ENCODE measurements at regions not wholly inside any gene's neighbourhood (a gene's known extent, or its start where the extent isn't known, plus 50 kb on each side); places are given as distances from the start of the nearest gene placed in this dataset.

DNA sequence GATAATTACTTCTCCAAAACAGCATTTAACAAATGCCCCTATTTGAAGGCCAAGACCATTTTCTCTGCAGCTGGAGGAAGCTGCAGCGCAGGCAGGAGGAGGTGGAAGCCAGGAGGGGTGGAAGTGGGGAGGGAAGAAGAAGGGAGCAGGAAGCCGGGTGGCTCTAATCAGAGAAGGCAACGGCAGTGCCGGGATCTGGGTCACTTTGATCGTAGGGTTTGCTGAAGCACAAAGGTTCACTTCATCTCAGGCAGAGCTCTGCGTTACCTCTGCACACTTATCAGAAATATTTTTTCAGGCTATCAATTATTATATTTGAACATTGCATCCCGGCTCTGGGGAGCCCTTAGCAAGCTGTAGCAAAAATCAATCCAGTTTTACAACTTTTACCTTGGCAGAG lies 315.8 kb upstream of the POU3F3 start:
- Histone ChIP-seq H3K9ac (no peak overlapping the region), H3K4me2 (no peak overlapping the region), H3K9me3 (no peaks in the 10 kb centered on the region), H2AFZ (ENCODE audit: low read depth) (no peak overlapping the region), H3F3A (replicated peaks; ENCODE audit: insufficient read depth) (no peaks in the 10 kb centered on the region), H3K27ac (ENCODE audit: low read depth in 2 of 2, low read length in 1 of 2) (no peak overlapping the region), H3K9me2 (no peaks in the 10 kb centered on the region), H3K27me3 (ENCODE audit: insufficient read depth) (no peaks in the 10 kb centered on the region), H3K4me1 (ENCODE audit: control insufficient read depth in 1 of 2, insufficient read depth in 2 of 2, low read depth in 1 of 2, low read length in 1 of 2) (no peaks in the 10 kb centered on the region), H3K79me2 (ENCODE audit: insufficient read depth) (no peaks in the 10 kb centered on the region), H3K4me3 (ENCODE audit: low read depth in 2 of 2, low read length in 1 of 2) (no peak overlapping the region), H4K20me1 (ENCODE audit: insufficient read depth) (no peaks in the 10 kb centered on the region), H3K36me3 (replicated peaks in 1 of 2; ENCODE audit: control insufficient read depth in 1 of 2, insufficient read depth in 2 of 2, low read length in 1 of 2) (no peaks in the 10 kb centered on the region)
- ChIA-PET POLR2A (no interaction called here), CTCF (no interaction called here)
- WGBS (ENCODE audit: low lambda C conversion rate): 27% methylated on average over 7 of the region's 7 CpGs
- TF ChIP-seq FOXJ3 (CRISPR knock-in tag; IDR thresholded peaks at IDR 0.05) (no peak), RCOR1 (IDR thresholded peaks at IDR 0.05; ENCODE audit: low read length) (no peak), EP300 (IDR thresholded peaks at IDR 0.05; ENCODE audit: borderline replicate concordance in 1 of 2, low read depth in 1 of 2, low read length in 1 of 2) (no peak), NFIC (IDR thresholded peaks at IDR 0.05; ENCODE audit: borderline replicate concordance) (no peak), POLR2AphosphoS5 (IDR thresholded peaks at IDR 0.05; ENCODE audit: low read depth, low read length) (no peak), NRF1 (IDR thresholded peaks at IDR 0.05; ENCODE audit: low read depth, low read length) (no peak), SIN3A (IDR thresholded peaks at IDR 0.05; ENCODE audit: borderline replicate concordance, low read depth, low read length) (no peak), YY1 (IDR thresholded peaks at IDR 0.05; ENCODE audit: low read depth) (no peak), CHD2 (IDR thresholded peaks at IDR 0.05; ENCODE audit: low read length, partially characterized antibody) (no peak), RAD21 (IDR thresholded peaks at IDR 0.05; ENCODE audit: low read length) (no peak), ELF1 (IDR thresholded peaks at IDR 0.05) (no peak), TEAD4 (IDR thresholded peaks at IDR 0.05; ENCODE audit: borderline replicate concordance, insufficient read depth) (no peak), FOXM1 (IDR thresholded peaks at IDR 0.05; ENCODE audit: low read depth) (no peak), GABPA (IDR thresholded peaks at IDR 0.05; ENCODE audit: low read depth) (no peak), MXI1 (IDR thresholded peaks at IDR 0.05; ENCODE audit: low read depth, low read length) (no peak), JUND (IDR thresholded peaks at IDR 0.05) (no peak)
- TF ChIP-seq, protein P1, sequence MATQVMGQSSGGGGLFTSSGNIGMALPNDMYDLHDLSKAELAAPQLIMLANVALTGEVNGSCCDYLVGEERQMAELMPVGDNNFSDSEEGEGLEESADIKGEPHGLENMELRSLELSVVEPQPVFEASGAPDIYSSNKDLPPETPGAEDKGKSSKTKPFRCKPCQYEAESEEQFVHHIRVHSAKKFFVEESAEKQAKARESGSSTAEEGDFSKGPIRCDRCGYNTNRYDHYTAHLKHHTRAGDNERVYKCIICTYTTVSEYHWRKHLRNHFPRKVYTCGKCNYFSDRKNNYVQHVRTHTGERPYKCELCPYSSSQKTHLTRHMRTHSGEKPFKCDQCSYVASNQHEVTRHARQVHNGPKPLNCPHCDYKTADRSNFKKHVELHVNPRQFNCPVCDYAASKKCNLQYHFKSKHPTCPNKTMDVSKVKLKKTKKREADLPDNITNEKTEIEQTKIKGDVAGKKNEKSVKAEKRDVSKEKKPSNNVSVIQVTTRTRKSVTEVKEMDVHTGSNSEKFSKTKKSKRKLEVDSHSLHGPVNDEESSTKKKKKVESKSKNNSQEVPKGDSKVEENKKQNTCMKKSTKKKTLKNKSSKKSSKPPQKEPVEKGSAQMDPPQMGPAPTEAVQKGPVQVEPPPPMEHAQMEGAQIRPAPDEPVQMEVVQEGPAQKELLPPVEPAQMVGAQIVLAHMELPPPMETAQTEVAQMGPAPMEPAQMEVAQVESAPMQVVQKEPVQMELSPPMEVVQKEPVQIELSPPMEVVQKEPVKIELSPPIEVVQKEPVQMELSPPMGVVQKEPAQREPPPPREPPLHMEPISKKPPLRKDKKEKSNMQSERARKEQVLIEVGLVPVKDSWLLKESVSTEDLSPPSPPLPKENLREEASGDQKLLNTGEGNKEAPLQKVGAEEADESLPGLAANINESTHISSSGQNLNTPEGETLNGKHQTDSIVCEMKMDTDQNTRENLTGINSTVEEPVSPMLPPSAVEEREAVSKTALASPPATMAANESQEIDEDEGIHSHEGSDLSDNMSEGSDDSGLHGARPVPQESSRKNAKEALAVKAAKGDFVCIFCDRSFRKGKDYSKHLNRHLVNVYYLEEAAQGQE (IDR thresholded peaks at IDR 0.05; ENCODE audit: low read depth, low read length): no peak
- TF ChIP-seq, protein P2, sequence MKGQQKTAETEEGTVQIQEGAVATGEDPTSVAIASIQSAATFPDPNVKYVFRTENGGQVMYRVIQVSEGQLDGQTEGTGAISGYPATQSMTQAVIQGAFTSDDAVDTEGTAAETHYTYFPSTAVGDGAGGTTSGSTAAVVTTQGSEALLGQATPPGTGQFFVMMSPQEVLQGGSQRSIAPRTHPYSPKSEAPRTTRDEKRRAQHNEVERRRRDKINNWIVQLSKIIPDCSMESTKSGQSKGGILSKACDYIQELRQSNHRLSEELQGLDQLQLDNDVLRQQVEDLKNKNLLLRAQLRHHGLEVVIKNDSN (IDR thresholded peaks at IDR 0.05; ENCODE audit: borderline replicate concordance, low read depth): no peak
- TF ChIP-seq, protein P3, sequence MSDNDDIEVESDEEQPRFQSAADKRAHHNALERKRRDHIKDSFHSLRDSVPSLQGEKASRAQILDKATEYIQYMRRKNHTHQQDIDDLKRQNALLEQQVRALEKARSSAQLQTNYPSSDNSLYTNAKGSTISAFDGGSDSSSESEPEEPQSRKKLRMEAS (IDR thresholded peaks at IDR 0.05; ENCODE audit: low read depth): no peak
- TF ChIP-seq, protein P4, sequence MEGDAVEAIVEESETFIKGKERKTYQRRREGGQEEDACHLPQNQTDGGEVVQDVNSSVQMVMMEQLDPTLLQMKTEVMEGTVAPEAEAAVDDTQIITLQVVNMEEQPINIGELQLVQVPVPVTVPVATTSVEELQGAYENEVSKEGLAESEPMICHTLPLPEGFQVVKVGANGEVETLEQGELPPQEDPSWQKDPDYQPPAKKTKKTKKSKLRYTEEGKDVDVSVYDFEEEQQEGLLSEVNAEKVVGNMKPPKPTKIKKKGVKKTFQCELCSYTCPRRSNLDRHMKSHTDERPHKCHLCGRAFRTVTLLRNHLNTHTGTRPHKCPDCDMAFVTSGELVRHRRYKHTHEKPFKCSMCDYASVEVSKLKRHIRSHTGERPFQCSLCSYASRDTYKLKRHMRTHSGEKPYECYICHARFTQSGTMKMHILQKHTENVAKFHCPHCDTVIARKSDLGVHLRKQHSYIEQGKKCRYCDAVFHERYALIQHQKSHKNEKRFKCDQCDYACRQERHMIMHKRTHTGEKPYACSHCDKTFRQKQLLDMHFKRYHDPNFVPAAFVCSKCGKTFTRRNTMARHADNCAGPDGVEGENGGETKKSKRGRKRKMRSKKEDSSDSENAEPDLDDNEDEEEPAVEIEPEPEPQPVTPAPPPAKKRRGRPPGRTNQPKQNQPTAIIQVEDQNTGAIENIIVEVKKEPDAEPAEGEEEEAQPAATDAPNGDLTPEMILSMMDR (IDR thresholded peaks at IDR 0.05): no peak
- no peak for DNase-seq
